ENCODE measurements at regions not wholly inside any gene's neighbourhood (a gene's known extent, or its start where the extent isn't known, plus 50 kb on each side); places are given as distances from the start of the nearest gene placed in this dataset.

GRCh38 chr14:45680531-45680930, 427.5 kb upstream of the MIS18BP1 start:
- TF ChIP-seq CTCF (IDR thresholded peaks at IDR 0.05): no peak
- no peak for TF ChIP-seq IRF3 (IDR thresholded peaks at IDR 0.05; ENCODE audit: low read depth, low read length)
- TF ChIP-seq NRF1 (IDR thresholded peaks at IDR 0.05; ENCODE audit: low read depth, low read length): no peak
- no peak for TF ChIP-seq SMC3 (IDR thresholded peaks at IDR 0.05; ENCODE audit: low read depth, low read length)
- no peak for TF ChIP-seq TAF1 (IDR thresholded peaks at IDR 0.05; ENCODE audit: borderline replicate concordance, low read depth, low read length)
- TF ChIP-seq ZBTB33 (IDR thresholded peaks at IDR 0.05; ENCODE audit: borderline replicate concordance, low read depth): no peak
